CD14-positive monocyte (primary cell): ENCODE measurements at regions not wholly inside any gene's neighbourhood (a gene's known extent, or its start where the extent isn't known, plus 50 kb on each side); places are given as distances from the start of the nearest gene placed in this dataset.

Experiments
- DNase-seq, 3 donors: peaks; one replicate each; pipeline ENCODE4 v3.0.0-alpha.2; 2011 to 2022
- H2AFZ ChIP-seq: 2 replicates; pipeline ENCODE4 v1.6.0; 2012; ENCODE audit warnings: mild to moderate bottlenecking, low read depth, low read length, inconsistent platforms; ENCODE audit not compliant: insufficient read depth, poor library complexity, severe bottlenecking
- H3K27ac ChIP-seq, 2 donors: 1 replicate in 1 of 2; 2 replicates in 1 of 2; pipeline ENCODE4 v1.5.1; 2012 to 2013; ENCODE audit warnings: low read length in 2 of 2, control low read depth in 1 of 2, inconsistent platforms in 1 of 2, low read depth in 1 of 2, mild to moderate bottlenecking in 1 of 2
- H3K27me3 ChIP-seq, 2 donors: one replicate each; pipeline versions ENCODE4 v1.6.0 to v1.6.1; 2011 to 2013; ENCODE audit warnings: low read length in 2 of 2; ENCODE audit not compliant: control insufficient read depth in 2 of 2, insufficient read depth in 2 of 2
- H3K36me3 ChIP-seq, 2 donors: replicated peaks in 1 of 2; 1 replicate in 1 of 2; 2 replicates in 1 of 2; pipeline versions ENCODE4 v1.5.1 to v1.6.1; 2012 to 2013; ENCODE audit warnings: low read length in 2 of 2, control low read depth in 1 of 2, inconsistent platforms in 1 of 2, mild to moderate bottlenecking in 1 of 2; ENCODE audit not compliant: insufficient read depth in 2 of 2, control insufficient read depth in 1 of 2
- H3K4me1 ChIP-seq, 2 donors: 1 replicate in 1 of 2; 2 replicates in 1 of 2; pipeline versions ENCODE4 v1.5.1 to v1.6.1; 2012 to 2013; ENCODE audit warnings: low read length in 2 of 2, control low read depth in 1 of 2, inconsistent platforms in 1 of 2, mild to moderate bottlenecking in 1 of 2, moderate library complexity in 1 of 2; ENCODE audit not compliant: insufficient read depth in 2 of 2, control insufficient read depth in 1 of 2
- H3K4me2 ChIP-seq: replicated peaks from 2 replicates; pipeline ENCODE3; 2012; ENCODE audit warnings: low read length, moderate library complexity, mild to moderate bottlenecking; ENCODE audit not compliant: poor library complexity, severe bottlenecking; ENCODE audit errors: extremely low read depth
- H3K4me3 ChIP-seq, 3 experiments: fragments of 200-600 bp in 1 of 3; sonication (generic) in 1 of 3; replicated peaks in 1 of 3; 1 replicate in 2 of 3; 2 replicates in 1 of 3; pipeline ENCODE4 v1.5.1; 2011 to 2013; ENCODE audit warnings: low read length in 3 of 3, mild to moderate bottlenecking in 3 of 3, control low read depth in 2 of 3, low read depth in 2 of 3, inconsistent platforms in 1 of 3, moderate library complexity in 1 of 3
- H3K79me2 ChIP-seq: 2 replicates; pipeline ENCODE4 v1.6.0; 2012; ENCODE audit warnings: mild to moderate bottlenecking, control low read depth, inconsistent platforms, low read length, moderate library complexity; ENCODE audit not compliant: insufficient read depth
- H3K9ac ChIP-seq: 2 replicates; pipeline ENCODE4 v1.6.0; 2017; ENCODE audit warnings: low read length, mild to moderate bottlenecking; ENCODE audit not compliant: insufficient read depth, poor library complexity, severe bottlenecking
- H3K9me3 ChIP-seq, 2 donors: replicated peaks in 1 of 2; 1 replicate in 1 of 2; 2 replicates in 1 of 2; pipeline versions ENCODE4 v1.5.1 to v1.6.1; 2012 to 2013; ENCODE audit warnings: low read length in 2 of 2, control low read depth in 1 of 2; ENCODE audit not compliant: control insufficient read depth in 1 of 2, insufficient read depth in 1 of 2
- H4K20me1 ChIP-seq: 2 replicates; pipeline ENCODE4 v1.6.0; 2012; ENCODE audit warnings: mild to moderate bottlenecking, low read length, control low read depth, moderate library complexity; ENCODE audit not compliant: insufficient read depth
- H3K27ac Mint-ChIP-seq, 7 donors: one replicate each; pipeline ENCODE4 v1.8.0; 2020; ENCODE audit warnings: mild to moderate bottlenecking in 7 of 7, mixed read lengths in 7 of 7, moderate library complexity in 6 of 7, inconsistent platforms in 2 of 7
- H3K27me3 Mint-ChIP-seq, 3 donors: one replicate each; pipeline ENCODE4 v1.8.0; 2021 to 2022; ENCODE audit warnings: low read depth in 3 of 3, mild to moderate bottlenecking in 3 of 3, mixed read lengths in 3 of 3, moderate library complexity in 3 of 3, inconsistent platforms in 1 of 3
- H3K36me3 Mint-ChIP-seq, 2 donors: one replicate each; pipeline ENCODE4 v1.8.0; 2020; ENCODE audit warnings: mixed read lengths in 2 of 2, inconsistent platforms in 1 of 2, mild to moderate bottlenecking in 1 of 2
- H3K4me1 Mint-ChIP-seq: one replicate; pipeline ENCODE4 v1.8.0; 2020; ENCODE audit warnings: mild to moderate bottlenecking, mixed read lengths
- H3K4me3 Mint-ChIP-seq, 2 donors: one replicate each; pipeline ENCODE4 v1.8.0; 2020; ENCODE audit warnings: mild to moderate bottlenecking in 2 of 2, mixed read lengths in 2 of 2, moderate library complexity in 1 of 2
- H3K9me3 Mint-ChIP-seq, 7 donors: one replicate each; pipeline ENCODE4 v1.8.0; 2020 to 2022; ENCODE audit warnings: mixed read lengths in 7 of 7, mild to moderate bottlenecking in 6 of 7, moderate library complexity in 6 of 7, inconsistent platforms in 2 of 7
- WGBS: methylation state at CpG from one replicate; pipeline ENCODE4 v1.1.5; 2013; ENCODE audit warnings: missing lambda C conversion rate; ENCODE audit not compliant: insufficient coverage; 5-methylcytosine and 5-hydroxymethylcytosine counted together
- intact Hi-C, 2 donors: fragments of 100-400 bp; cut with micrococcal nuclease; formaldehyde crosslinking; loops; one replicate each; pipeline versions ENCODE4 v1.15.0 to v1.15.1; 2023
- TF ChIP-seq, protein P1 (sequence below): fragments of 200-600 bp; IDR thresholded peaks from one replicate; pipeline ENCODE4 v1.8.0; 2022; ENCODE audit warnings: antibody characterized with exemption, mild to moderate bottlenecking

GRCh38 chr14:98498019-98498885 lies 773.7 kb downstream of the BCL11B start:
- no peaks in the 10 kb centered on the region for H3K27me3 Mint-ChIP-seq
- Histone ChIP-seq H3K4me2 (no peak overlapping the region), H3K27me3 (no peaks in the 10 kb centered on the region), H3K36me3 (no peaks in the 10 kb centered on the region), H3K9me3 (no peaks in the 10 kb centered on the region), H3K4me3 (no peak overlapping the region), H4K20me1 (no peaks in the 10 kb centered on the region), H3K27ac (no peak overlapping the region), H3K4me1 (no peaks in the 10 kb centered on the region), H2AFZ (no peak overlapping the region), H3K79me2 (no peaks in the 10 kb centered on the region), H3K9ac (no peak overlapping the region)
- no peak for DNase-seq
- no peak overlapping the region for H3K4me3 Mint-ChIP-seq
- no peaks in the 10 kb centered on the region for H3K36me3 Mint-ChIP-seq
- TF ChIP-seq, protein P1, sequence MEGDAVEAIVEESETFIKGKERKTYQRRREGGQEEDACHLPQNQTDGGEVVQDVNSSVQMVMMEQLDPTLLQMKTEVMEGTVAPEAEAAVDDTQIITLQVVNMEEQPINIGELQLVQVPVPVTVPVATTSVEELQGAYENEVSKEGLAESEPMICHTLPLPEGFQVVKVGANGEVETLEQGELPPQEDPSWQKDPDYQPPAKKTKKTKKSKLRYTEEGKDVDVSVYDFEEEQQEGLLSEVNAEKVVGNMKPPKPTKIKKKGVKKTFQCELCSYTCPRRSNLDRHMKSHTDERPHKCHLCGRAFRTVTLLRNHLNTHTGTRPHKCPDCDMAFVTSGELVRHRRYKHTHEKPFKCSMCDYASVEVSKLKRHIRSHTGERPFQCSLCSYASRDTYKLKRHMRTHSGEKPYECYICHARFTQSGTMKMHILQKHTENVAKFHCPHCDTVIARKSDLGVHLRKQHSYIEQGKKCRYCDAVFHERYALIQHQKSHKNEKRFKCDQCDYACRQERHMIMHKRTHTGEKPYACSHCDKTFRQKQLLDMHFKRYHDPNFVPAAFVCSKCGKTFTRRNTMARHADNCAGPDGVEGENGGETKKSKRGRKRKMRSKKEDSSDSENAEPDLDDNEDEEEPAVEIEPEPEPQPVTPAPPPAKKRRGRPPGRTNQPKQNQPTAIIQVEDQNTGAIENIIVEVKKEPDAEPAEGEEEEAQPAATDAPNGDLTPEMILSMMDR, result no peak
- no peak overlapping the region for H3K27ac Mint-ChIP-seq
- intact Hi-C loops, result no loop called here
- H3K4me1 Mint-ChIP-seq, result no peaks in the 10 kb centered on the region
- 100% methylated on average over 1 of the region's 7 CpGs for WGBS
- H3K9me3 Mint-ChIP-seq, result peaks cover 3 to 12% (median 6%) of the 10 kb centered on the region in 7 donors

- H3K27ac Mint-ChIP-seq, result no peak overlapping the region
- Histone ChIP-seq H3K4me2 (no peak overlapping the region), H3K9me3 (no peaks in the 10 kb centered on the region), H4K20me1 (no peaks in the 10 kb centered on the region), H3K36me3 (no peaks in the 10 kb centered on the region), H2AFZ (no peak overlapping the region), H3K4me1 (no peaks in the 10 kb centered on the region), H3K27ac (no peak overlapping the region), H3K27me3 (no peaks in the 10 kb centered on the region), H3K79me2 (no peaks in the 10 kb centered on the region), H3K9ac (no peak overlapping the region), H3K4me3 (no peak overlapping the region)
- intact Hi-C loops, result no loop called here
- WGBS, result 86% methylated on average over 5 of the region's 7 CpGs
- TF ChIP-seq, protein P1, result no peak
- peaks cover 3 to 14% (median 8%) of the 10 kb centered on the region in 7 donors for H3K9me3 Mint-ChIP-seq
- no peaks in the 10 kb centered on the region for H3K27me3 Mint-ChIP-seq
- H3K4me3 Mint-ChIP-seq, result no peak overlapping the region
- H3K36me3 Mint-ChIP-seq, result no peaks in the 10 kb centered on the region
- H3K4me1 Mint-ChIP-seq, result no peaks in the 10 kb centered on the region
- no peak for DNase-seq
Measured at GRCh38 chr14:98501335-98501734, 770.7 kb downstream of the BCL11B start.
